ENCODE measurements at regions not wholly inside any gene's neighbourhood (a gene's known extent, or its start where the extent isn't known, plus 50 kb on each side); places are given as distances from the start of the nearest gene placed in this dataset.

- no peak for DNase-seq (ENCODE audit: low read depth in 2 of 3, low spot score in 1 of 3)
These were observed 53.8 kb downstream of the FZD10 start for GRCh38 chr12:130216031-130216430.

- no peak for DNase-seq (ENCODE audit: low read depth in 2 of 3, low spot score in 1 of 3)
These were observed 56.4 kb downstream of the FZD10 start for GRCh38 chr12:130218682-130219081.

GRCh38 chr12:130219929-130220705 lies 57.9 kb downstream of the FZD10 start:
- DNase-seq (ENCODE audit: low read depth in 2 of 3, low spot score in 1 of 3) = no peak

- DNase-seq (ENCODE audit: low read depth in 2 of 3, low spot score in 1 of 3) = no peak
These were observed 58.4 kb downstream of the FZD10 start for GRCh38 chr12:130220706-130221100.

- DNase-seq (ENCODE audit: low read depth in 2 of 3, low spot score in 1 of 3) = no peak
These were observed 60.4 kb downstream of the FZD10 start for GRCh38 chr12:130222519-130223218.

- no peak for DNase-seq (ENCODE audit: low read depth in 2 of 3, low spot score in 1 of 3)
These were observed 61.5 kb downstream of the FZD10 start for GRCh38 chr12:130223767-130224244.

- no peak for DNase-seq (ENCODE audit: low read depth in 2 of 3, low spot score in 1 of 3)
These were observed 62.3 kb downstream of the FZD10 start for GRCh38 chr12:130224613-130225012.

- DNase-seq (ENCODE audit: low read depth in 2 of 3, low spot score in 1 of 3) = no peak
These were observed 63.1 kb downstream of the FZD10 start for GRCh38 chr12:130225347-130225746.

GRCh38 chr12:130226126-130226525 lies 63.9 kb downstream of the FZD10 start:
- no peak for DNase-seq (ENCODE audit: low read depth in 2 of 3, low spot score in 1 of 3)

GRCh38 chr12:130226771-130227170 lies 64.5 kb downstream of the FZD10 start:
- no peak for DNase-seq (ENCODE audit: low read depth in 2 of 3, low spot score in 1 of 3)

GRCh38 chr12:130227641-130228040 lies 65.4 kb downstream of the FZD10 start:
- no peak for DNase-seq (ENCODE audit: low read depth in 2 of 3, low spot score in 1 of 3)

GRCh38 chr12:130236446-130236845 lies 74.2 kb downstream of the FZD10 start:
- no peak for DNase-seq (ENCODE audit: low read depth in 2 of 3, low spot score in 1 of 3)

- DNase-seq (ENCODE audit: low read depth in 2 of 3, low spot score in 1 of 3) = no peak
These were observed 78.7 kb downstream of the FZD10 start for GRCh38 chr12:130240831-130241590.

GRCh38 chr12:130242506-130242905 lies 80.2 kb downstream of the FZD10 start:
- DNase-seq (ENCODE audit: low read depth in 2 of 3, low spot score in 1 of 3) = no peak

- DNase-seq (ENCODE audit: low read depth in 2 of 3, low spot score in 1 of 3) = no peak
These were observed 83.0 kb downstream of the FZD10 start for GRCh38 chr12:130245251-130245650.

- no peak for DNase-seq (ENCODE audit: low read depth in 2 of 3, low spot score in 1 of 3)
These were observed 84.3 kb downstream of the FZD10 start for GRCh38 chr12:130246560-130246959.

GRCh38 chr12:130247634-130248237 lies 85.5 kb downstream of the FZD10 start:
- no peak for DNase-seq (ENCODE audit: low read depth in 2 of 3, low spot score in 1 of 3)

- no peak for DNase-seq (ENCODE audit: low read depth in 2 of 3, low spot score in 1 of 3)
These were observed 87.1 kb downstream of the FZD10 start for GRCh38 chr12:130249376-130249775.

GRCh38 chr12:130251236-130251780 lies 86.4 kb upstream of the PIWIL1 start:
- DNase-seq (ENCODE audit: low read depth in 2 of 3, low spot score in 1 of 3) = no peak

GRCh38 chr12:130253866-130254265 lies 83.8 kb upstream of the PIWIL1 start:
- DNase-seq (ENCODE audit: low read depth in 2 of 3, low spot score in 1 of 3) = no peak
